Suprapubic skin (tissue), 4 donors: ENCODE measurements at regions not wholly inside any gene's neighbourhood (a gene's known extent, or its start where the extent isn't known, plus 50 kb on each side); places are given as distances from the start of the nearest gene placed in this dataset.

Source experiments
- DNase-seq, 2 donors: peaks; one replicate each; pipeline ENCODE4 v3.0.0-alpha.2; 2019; ENCODE audit warnings: low spot score in 2 of 2
- H3K27ac ChIP-seq: fragments of 200-600 bp; sonication (generic); one replicate; pipeline ENCODE4 v1.5.1; 2019
- H3K27me3 ChIP-seq: fragments of 200-600 bp; sonication (generic); one replicate; pipeline ENCODE4 v1.5.1; 2019
- H3K36me3 ChIP-seq: fragments of 200-600 bp; sonication (generic); one replicate; pipeline ENCODE4 v1.5.1; 2019
- H3K4me1 ChIP-seq: fragments of 200-600 bp; sonication (generic); one replicate; pipeline ENCODE4 v1.5.1; 2019
- H3K4me3 ChIP-seq: fragments of 200-600 bp; sonication (generic); one replicate; pipeline ENCODE4 v1.5.1; 2019; ENCODE audit warnings: mild to moderate bottlenecking
- H3K9me3 ChIP-seq: fragments of 200-600 bp; sonication (generic); one replicate; pipeline ENCODE4 v1.5.1; 2019
- CTCF ChIP-seq, 2 donors: fragments of 200-600 bp in 1 of 2; fragments of 450-650 bp in 1 of 2; sonication (generic) in 1 of 2; IDR thresholded peaks; one replicate each; pipeline ENCODE4 v1.5.1; 2016 to 2019; ENCODE audit warnings: antibody characterized with exemption in 2 of 2, mild to moderate bottlenecking in 1 of 2, moderate library complexity in 1 of 2
- EP300 ChIP-seq: sonication (generic); formaldehyde crosslinking; IDR thresholded peaks from one replicate; pipeline ENCODE4 v1.6.1; 2017; ENCODE audit warnings: antibody characterized with exemption
- POLR2A ChIP-seq, 2 donors: fragments of 450-650 bp; IDR thresholded peaks; one replicate each; pipeline ENCODE4 v1.6.1; 2017; ENCODE audit warnings: antibody characterized with exemption in 2 of 2, mild to moderate bottlenecking in 2 of 2, moderate library complexity in 2 of 2
- POLR2AphosphoS5 ChIP-seq, 3 donors: sonication (generic); formaldehyde crosslinking; IDR thresholded peaks; one replicate each; pipeline ENCODE4 v1.6.1; 2017; ENCODE audit warnings: antibody characterized with exemption in 3 of 3
- WGBS: methylation state at CpG from one replicate; pipeline ENCODE4 v1.1.5; 2018; 5-methylcytosine and 5-hydroxymethylcytosine counted together

- H3K9me3 ChIP-seq: no peaks in the 10 kb centered on the region
- no peak for DNase-seq
- TF ChIP-seq CTCF (IDR thresholded peaks at IDR 0.05) (no peak), EP300 (no peak), POLR2A (IDR thresholded peaks at IDR 0.05) (no peak), POLR2AphosphoS5 (IDR thresholded peaks at IDR 0.05) (no peak)
- H3K4me3 ChIP-seq: no peak overlapping the region
- no peak overlapping the region for H3K27ac ChIP-seq
- WGBS: 60% methylated on average over 6 of the region's 6 CpGs
- no peaks in the 10 kb centered on the region for H3K4me1 ChIP-seq
- no peaks in the 10 kb centered on the region for H3K27me3 ChIP-seq
- no peaks in the 10 kb centered on the region for H3K36me3 ChIP-seq
These were observed 535.8 kb upstream of the KLHL1 start for GRCh38 chr13:70644052-70644451.

GRCh38 chr13:70634893-70635292 is 526.6 kb upstream of the KLHL1 start:
- Histone ChIP-seq H3K4me1 (no peaks in the 10 kb centered on the region), H3K36me3 (no peaks in the 10 kb centered on the region), H3K27me3 (no peaks in the 10 kb centered on the region), H3K27ac (no peak overlapping the region), H3K4me3 (no peak overlapping the region), H3K9me3 (no peaks in the 10 kb centered on the region)
- 80% methylated on average over 3 of the region's 3 CpGs for WGBS
- DNase-seq: no peak
- TF ChIP-seq POLR2A (IDR thresholded peaks at IDR 0.05) (no peak), CTCF (IDR thresholded peaks at IDR 0.05) (no peak), POLR2AphosphoS5 (IDR thresholded peaks at IDR 0.05) (no peak), EP300 (no peak)

GRCh38 chr13:70630247-70630646 is 522.0 kb upstream of the KLHL1 start:
- Histone ChIP-seq H3K4me1 (no peaks in the 10 kb centered on the region), H3K4me3 (no peak overlapping the region), H3K36me3 (no peaks in the 10 kb centered on the region), H3K27ac (no peak overlapping the region), H3K9me3 (no peaks in the 10 kb centered on the region), H3K27me3 (no peaks in the 10 kb centered on the region)
- WGBS: 59% methylated on average over 2 of the region's 2 CpGs
- no peak for DNase-seq
- TF ChIP-seq CTCF (IDR thresholded peaks at IDR 0.05) (no peak), POLR2A (IDR thresholded peaks at IDR 0.05) (no peak), POLR2AphosphoS5 (IDR thresholded peaks at IDR 0.05) (no peak), EP300 (no peak)

- H3K4me3 ChIP-seq: no peak overlapping the region
- H3K4me1 ChIP-seq: no peaks in the 10 kb centered on the region
- no peaks in the 10 kb centered on the region for H3K27me3 ChIP-seq
- H3K36me3 ChIP-seq: no peaks in the 10 kb centered on the region
- TF ChIP-seq CTCF (IDR thresholded peaks at IDR 0.05) (no peak), EP300 (no peak), POLR2AphosphoS5 (IDR thresholded peaks at IDR 0.05) (no peak), POLR2A (IDR thresholded peaks at IDR 0.05) (no peak)
- no peaks in the 10 kb centered on the region for H3K9me3 ChIP-seq
- no peak overlapping the region for H3K27ac ChIP-seq
- DNase-seq: no peak
These were observed 515.0 kb upstream of the KLHL1 start for GRCh38 chr13:70623239-70623638.

GRCh38 chr13:70622796-70623195 is 514.5 kb upstream of the KLHL1 start:
- DNase-seq: no peak
- H3K4me3 ChIP-seq: no peak overlapping the region
- no peaks in the 10 kb centered on the region for H3K36me3 ChIP-seq
- TF ChIP-seq POLR2AphosphoS5 (IDR thresholded peaks at IDR 0.05): no peak
- no peak for TF ChIP-seq EP300
- TF ChIP-seq POLR2A (IDR thresholded peaks at IDR 0.05): no peak
- no peak for TF ChIP-seq CTCF (IDR thresholded peaks at IDR 0.05)
- H3K4me1 ChIP-seq: no peaks in the 10 kb centered on the region
- no peak overlapping the region for H3K27ac ChIP-seq
- 43% methylated on average over 5 of the region's 5 CpGs for WGBS
- no peaks in the 10 kb centered on the region for H3K9me3 ChIP-seq
- no peaks in the 10 kb centered on the region for H3K27me3 ChIP-seq
